ELF-1 (cell line): ENCODE measurements at regions not wholly inside any gene's neighbourhood (a gene's known extent, or its start where the extent isn't known, plus 50 kb on each side); places are given as distances from the start of the nearest gene placed in this dataset.
"Not testable (repeated sequence)": the region's sequence is repeated elsewhere in the genome, so short reads cannot be mapped to it uniquely, and the experiment has no call there.

Source experiments
- DNase-seq: peaks from one replicate; pipeline ENCODE4 v3.0.0-alpha.2; 2016; ENCODE audit warnings: low read depth, low spot score

DNA sequence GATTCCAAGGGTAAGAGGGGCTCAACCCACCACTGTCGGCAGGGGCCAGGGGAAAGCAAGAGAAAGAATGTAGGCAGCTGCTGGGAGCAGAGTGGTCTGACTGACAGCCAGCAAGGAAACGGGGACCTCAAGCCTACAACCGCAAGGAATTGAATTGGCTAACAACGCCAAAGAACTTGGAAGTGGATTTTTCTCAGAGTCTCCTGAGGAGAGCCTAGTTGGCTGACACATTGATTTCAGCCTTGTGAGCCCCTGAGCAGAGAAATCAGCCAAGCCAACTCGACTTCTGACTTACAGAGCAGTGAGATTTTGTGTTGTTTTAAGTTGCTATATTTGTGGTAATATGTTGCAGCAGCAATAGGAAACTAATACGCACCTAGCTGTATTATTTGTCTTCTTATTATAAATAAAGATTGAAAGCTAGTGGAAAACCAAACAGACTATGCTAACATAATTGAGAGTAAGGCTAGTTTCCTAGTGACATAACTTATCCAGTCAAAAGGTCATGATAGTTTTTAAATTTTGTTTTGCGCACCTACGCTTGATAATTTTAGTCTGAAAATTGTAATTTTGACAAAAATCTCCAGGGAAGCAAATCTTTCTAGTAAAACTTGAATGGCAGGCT lies 145.8 kb upstream of the HCCS start:
- DNase-seq = no peak

GRCh38 chrX:10966057-10966456 lies 145.1 kb upstream of the HCCS start:
- no peak for DNase-seq

DNA sequence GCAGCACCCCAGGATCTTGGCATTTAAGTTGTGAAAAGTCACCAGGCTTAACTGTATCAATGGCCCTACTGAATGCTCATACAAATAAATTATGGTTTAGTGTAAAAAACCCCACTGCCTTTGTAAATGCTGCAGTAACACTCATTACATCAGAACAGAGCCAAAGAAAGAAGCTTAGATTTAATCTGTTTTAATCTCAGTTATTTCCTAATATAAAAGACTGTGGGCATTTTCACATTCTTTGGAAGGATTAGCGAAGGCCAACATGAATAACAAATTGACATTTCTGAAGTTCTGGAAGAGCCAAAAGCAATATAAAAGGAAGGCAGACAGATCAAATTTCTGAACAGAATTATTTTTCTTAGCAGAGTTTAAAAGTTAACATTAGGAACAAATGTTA lies 140.0 kb upstream of the HCCS start:
- no peak for DNase-seq

DNA sequence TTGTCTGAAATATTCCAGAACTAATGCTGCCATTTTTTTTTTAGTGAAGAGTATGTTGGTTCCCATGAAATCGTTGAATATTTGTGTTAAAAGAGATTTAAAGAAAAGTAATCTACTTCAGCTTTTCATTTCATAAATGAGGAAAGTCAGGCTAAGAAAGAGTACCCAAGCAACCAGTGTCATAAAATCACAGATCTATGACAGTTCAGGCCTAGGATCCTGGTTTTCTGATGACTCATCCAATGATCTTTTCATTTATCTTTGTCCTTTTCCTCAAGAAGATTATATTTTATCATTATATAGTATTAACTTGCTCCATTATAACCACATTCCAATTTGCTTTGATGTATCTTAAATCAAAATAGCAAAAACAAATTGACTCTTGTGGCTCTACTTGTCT lies 139.4 kb upstream of the HCCS start:
- no peak for DNase-seq

- DNase-seq = no peak
These were observed 138.4 kb upstream of the HCCS start for GRCh38 chrX:10972706-10973105.

- no peak for DNase-seq
These were observed 136.2 kb upstream of the HCCS start for GRCh38 chrX:10974920-10975319.

DNA sequence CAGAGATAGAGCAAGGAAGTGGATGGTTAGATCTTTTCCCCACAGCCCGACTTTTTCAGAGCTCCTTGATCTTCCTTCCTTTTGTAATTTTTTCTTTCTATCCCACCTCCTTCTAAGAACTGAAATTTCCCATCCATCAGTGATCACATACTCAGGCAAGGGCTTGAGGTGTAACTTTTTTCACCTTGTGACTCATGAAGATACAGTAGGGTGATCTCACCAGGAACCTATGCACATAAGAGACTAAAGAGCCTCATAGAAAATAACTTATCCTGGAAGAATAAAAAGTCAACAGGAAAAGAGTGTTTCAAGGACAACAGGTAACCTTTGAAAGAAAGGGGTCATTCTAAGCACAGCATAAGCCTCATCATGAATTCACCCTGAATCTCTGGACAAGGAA lies 131.2 kb upstream of the HCCS start:
- no peak for DNase-seq

GRCh38 chrX:10981506-10981905 lies 129.6 kb upstream of the HCCS start:
- no peak for DNase-seq

GRCh38 chrX:10983526-10983925 lies 127.6 kb upstream of the HCCS start:
- no peak for DNase-seq

DNA sequence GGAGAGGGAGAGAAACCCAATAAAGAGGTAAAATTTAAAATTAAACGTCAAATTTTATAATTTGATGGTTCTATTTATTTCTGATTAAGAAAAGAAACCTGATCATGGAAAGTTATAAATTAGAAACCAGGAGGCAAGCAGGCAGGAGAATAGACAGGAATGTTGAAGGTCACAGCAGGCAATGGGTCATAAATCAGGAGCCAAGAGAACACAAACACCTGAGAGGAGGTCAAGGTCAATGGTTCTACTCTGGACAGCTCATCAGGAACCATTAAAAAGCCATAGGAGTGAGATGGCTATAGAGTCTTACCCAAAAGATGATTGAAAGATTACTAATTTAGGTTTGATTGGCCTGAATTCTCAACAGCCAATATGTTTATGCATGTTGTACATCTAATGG lies 126.9 kb upstream of the HCCS start:
- no peak for DNase-seq

DNA sequence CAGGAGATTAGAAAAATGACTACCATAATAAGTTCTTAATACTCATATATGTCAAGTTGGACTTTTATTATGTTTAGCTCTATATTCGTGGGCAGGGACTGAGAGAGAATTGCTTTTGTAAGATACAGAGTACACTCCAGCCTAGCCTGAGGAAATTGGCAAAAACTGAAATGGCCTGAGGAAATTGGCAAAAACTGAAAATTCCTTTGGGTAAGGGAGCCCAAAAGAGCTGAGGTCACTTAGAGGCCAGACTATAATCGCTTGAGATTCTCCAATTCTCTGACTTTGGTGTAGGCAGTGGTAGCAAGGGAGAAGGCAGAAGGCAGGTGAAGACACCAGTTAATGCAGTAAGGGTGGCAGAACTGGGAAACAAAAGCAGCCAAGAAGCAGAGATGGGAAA lies 124.5 kb upstream of the HCCS start:
- no peak for DNase-seq

- DNase-seq = no peak
These were observed 122.5 kb upstream of the HCCS start for GRCh38 chrX:10988653-10989052.

- peak; percentile 58 for DNase-seq
These were observed 121.7 kb upstream of the HCCS start for GRCh38 chrX:10989386-10989785.

GRCh38 chrX:10990418-10990817 lies 120.7 kb upstream of the HCCS start:
- DNase-seq = peak; percentile 26

- no peak for DNase-seq
These were observed 120.2 kb upstream of the HCCS start for GRCh38 chrX:10990976-10991375.

- peak; percentile 5 for DNase-seq
These were observed 119.0 kb upstream of the HCCS start for GRCh38 chrX:10992110-10992509.

DNA sequence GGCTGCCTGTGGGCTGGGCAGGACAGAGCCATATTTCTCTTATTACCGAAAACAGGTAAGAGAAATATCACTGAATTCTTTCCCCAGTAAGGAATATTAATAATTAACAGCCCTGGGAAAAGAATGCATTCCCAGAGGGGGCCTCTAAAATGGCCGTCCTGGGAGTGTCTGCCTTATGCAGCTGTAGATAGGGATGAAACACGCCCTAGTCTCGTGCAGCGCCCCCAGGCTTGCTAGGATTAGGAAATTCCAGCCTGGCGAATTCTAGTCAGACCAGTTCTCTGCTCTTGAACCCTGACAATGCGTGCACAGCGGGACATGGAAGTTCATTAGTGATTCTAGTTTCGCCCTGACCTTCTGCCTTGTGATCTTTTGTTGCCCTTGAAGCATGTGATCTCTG lies 104.1 kb upstream of the HCCS start:
- DNase-seq = not testable (repeated sequence)

DNA sequence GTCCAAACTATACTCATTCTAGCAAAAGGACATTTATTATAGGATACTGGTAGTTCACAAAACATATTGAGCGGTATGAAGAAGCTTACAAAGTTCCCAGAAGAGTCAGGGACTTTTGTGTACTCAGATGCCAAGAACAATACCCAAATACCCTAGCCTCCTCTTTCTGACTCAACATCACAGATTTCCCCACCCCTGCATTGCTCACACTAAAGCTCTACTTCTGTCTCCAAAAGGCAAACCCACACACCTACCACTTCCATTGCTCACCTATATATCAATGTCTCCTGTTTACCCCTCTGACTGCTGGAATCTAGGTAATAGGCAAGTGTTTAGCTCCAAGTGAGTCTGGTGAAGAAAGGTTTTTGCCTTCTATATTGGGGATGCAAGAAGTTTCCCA lies 100.7 kb upstream of the HCCS start:
- DNase-seq = no peak

GRCh38 chrX:11016728-11017127 lies 94.4 kb upstream of the HCCS start:
- DNase-seq = no peak

- DNase-seq = not testable (repeated sequence)
These were observed 88.5 kb upstream of the HCCS start for GRCh38 chrX:11022588-11022987.

GRCh38 chrX:11039926-11040325 lies 71.2 kb upstream of the HCCS start:
- no peak for DNase-seq

GRCh38 chrX:11040405-11040804 lies 70.7 kb upstream of the HCCS start:
- no peak for DNase-seq

- DNase-seq = no peak
These were observed 70.1 kb upstream of the HCCS start for GRCh38 chrX:11040996-11041395.

DNA sequence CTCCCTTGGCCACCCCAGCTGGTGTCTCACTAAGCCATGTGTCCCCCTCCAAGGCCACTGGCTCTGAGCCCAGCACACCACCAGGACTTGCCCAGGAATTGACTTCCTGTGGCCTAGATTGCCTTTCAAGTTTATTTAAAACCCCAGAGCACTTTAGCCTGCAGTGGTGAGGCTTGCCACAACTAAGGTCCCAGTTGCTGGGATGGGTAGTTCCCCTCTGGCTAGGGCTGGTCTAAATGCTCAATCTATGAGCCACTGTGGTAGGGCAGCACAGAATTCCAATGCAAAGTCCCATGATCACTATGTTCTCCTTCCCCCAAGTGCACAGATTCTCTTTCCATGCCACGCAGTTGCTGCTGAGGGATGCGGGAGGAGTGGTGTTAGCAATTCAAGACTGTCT lies 61.1 kb upstream of the HCCS start:
- DNase-seq = no peak
